ENCODE measurements at regions not wholly inside any gene's neighbourhood (a gene's known extent, or its start where the extent isn't known, plus 50 kb on each side); places are given as distances from the start of the nearest gene placed in this dataset.
"Not testable (repeated sequence)": the region's sequence is repeated elsewhere in the genome, so short reads cannot be mapped to it uniquely, and the experiment has no call there.

DNA sequence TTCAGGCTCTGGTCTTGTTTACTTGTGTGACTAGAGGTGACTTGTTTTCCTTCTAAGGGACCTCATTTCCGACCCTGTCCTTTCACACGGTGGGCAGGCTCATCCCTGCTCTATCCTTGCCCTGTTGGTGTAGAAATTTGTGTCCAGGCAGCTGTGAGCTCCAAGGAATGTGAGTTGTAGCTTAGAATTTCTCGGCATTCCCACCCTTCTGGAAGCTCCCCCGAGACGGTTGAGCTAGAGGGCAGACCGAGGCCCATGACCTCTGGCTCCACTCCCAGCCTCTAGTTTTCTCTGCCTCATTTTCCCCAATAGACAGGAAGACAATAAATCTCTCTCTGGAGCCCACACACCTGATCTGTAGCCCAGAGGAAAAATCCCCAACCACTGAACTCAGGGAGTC lies 100.9 kb downstream of the NAV1 start:
- DNase-seq = no peak

DNA sequence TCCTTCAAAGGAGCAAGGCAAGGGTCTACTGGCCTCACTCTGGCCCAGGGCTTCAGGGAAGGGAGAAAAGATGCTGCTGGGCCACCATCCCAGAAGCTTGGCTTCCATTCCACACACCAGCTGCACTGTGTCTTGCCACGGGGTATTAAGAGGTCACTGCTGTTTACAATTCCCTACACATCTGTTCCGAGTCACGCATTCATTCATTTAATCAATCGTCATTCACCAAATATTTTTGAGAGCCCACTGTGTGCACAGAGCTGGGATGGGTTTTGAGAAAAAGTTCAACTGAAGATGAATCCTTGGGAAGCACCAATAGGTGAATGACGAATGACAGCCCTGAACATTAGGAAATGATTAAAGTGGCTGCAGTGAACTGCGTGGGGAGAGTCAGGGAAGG lies 101.7 kb downstream of the NAV1 start:
- DNase-seq = no peak

DNA sequence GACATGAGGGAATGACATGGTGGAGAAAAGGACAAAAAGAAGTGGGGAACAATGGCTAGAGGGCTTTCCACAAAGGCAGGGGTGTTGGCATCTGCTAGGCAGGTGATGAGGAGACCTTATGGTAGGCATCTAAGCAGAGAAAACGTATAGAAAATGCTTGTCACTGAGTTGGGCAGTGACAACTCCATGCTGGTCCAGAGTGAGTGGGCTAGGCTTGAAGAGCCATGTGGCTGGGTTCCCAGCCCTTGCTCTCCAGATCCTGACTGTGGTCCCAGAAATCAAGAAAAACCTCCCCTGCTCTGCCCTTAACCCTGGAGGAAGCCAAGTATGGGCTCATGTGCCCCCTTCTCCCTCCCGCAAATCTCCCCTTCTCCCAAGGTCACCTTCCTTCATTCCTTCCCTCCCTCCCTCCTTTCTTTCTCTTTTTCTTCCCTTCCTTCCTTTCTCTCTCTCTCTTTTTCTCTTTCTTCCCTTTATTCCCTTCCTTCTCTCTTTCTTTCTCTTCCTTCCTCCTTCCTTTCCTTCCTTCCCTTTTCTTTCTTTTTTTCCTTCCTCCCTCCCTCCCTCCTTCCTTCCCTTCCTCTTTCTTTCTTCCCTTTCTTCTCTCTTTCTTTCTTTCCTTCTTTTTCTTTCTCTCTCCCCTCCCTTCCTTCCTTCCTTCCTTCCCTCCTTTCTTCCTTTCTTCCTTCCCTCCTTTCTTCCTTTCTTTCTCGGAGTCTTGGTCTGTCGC lies 102.8 kb downstream of the NAV1 start:
- no peak for DNase-seq

- DNase-seq = no peak
Measured at GRCh38 chr1:201643835-201644104, 104.8 kb downstream of the NAV1 start.

DNA sequence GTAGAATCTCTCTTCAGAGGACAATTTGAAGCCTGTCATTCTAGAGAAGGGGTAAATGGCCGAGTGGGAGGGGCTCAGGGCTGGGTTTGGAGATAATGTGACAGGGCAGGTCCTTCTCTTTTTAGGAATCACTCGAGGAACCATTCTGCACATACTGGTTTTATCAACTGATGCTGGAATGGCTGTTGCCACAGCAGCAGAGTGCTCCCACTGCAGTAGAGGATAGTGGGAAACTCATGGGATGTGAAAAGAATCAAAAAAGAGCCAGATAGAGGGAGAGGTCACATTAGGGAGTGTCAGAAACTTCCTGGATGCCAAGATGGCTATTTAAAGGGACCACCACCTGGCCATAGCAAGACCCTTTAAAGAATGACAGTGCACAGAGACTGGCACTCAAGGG lies 105.3 kb downstream of the NAV1 start:
- DNase-seq = no peak

DNA sequence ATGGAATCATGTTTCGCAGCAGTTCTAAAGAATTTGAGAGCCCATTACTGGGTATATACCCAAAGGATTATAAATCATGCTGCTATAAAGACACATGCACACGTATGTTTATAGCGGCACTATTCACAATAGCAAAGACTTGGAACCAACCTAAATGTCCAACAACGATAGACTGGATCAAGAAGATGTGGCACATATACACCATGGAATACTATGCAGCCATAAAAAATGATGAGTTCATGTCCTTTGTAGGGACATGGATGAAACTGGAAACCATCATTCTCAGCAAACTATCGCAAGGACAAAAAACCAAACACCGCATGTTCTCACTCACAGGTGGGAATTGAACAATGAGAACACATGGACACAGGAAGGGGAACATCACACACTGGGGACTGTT lies 106.1 kb downstream of the NAV1 start:
- DNase-seq = not testable (repeated sequence)

- no peak for DNase-seq
Measured at GRCh38 chr1:201645956-201646355, 107.0 kb downstream of the NAV1 start.

DNA sequence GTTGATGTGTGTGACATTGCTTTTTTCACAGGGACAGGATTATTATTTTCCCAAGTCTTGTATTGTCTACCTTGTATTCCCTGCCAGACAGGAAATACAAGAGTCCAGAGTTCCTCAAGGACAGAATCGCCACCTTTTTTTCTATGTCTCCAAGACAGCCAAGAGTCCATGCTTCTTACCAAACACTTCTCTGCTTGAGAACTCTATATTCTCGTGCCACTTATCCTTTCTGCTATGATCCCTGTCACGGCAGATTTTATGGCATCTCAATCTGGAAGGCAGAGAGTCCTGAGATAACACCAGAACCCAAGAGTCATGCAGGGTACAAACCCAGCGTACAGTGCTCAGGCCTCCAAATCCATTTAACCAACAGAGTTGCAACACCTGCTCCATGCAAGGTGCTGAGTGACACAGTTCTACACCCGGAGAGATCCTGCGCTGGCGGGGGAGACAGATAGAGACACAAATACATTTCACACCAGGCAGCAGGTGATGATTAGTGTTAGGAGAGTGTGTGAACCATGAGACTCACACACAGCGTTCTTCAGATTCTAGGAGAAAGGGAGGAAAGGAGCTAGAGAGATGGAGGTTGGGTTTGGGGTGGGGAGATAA lies 107.6 kb downstream of the NAV1 start:
- no peak for DNase-seq

- no peak for DNase-seq
Measured at GRCh38 chr1:201647094-201647493, 108.2 kb downstream of the NAV1 start.

GRCh38 chr1:201647722-201648065 lies 108.8 kb downstream of the NAV1 start:
- DNase-seq = no peak

DNA sequence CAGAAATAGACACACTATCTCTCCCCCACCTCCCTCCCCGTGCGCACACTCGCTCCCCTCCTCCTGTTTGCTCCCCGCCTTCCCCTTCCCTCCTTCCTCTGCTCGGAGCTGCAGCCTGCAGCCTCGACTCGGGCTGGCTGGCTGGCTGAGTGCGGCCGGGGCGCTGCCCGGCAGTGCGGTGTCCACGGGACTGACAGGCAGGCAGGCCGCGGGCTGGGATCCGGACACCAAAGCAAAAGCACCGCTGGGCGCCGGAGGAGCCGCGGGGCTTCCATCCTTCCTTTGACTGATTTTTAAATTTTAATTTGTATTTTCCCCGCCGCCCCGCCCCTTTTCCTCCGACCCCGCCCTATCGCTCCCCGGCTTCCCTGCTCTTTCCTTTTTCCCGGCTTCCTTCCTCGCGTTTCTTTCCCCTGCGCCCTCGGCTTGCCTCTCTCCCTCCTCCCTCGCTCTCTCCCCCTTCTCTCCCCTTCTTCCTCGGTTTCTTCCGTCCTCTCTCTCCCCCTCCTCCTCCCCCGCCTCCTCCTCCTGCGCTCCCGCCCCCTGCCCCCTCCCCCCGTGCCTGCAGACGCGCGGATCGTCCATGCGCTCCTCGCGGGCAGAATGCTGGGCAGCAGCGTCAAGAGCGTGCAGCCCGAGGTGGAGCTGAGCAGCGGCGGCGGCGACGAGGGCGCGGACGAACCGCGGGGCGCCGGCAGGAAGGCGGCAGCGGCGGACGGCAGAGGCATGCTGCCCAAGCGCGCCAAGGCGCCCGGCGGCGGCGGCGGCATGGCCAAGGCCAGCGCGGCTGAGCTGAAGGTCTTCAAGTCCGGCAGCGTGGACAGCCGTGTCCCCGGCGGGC lies 109.4 kb downstream of the NAV1 start:
- DNase-seq = peak in 1 of 2 donors; percentile 29

GRCh38 chr1:201648907-201649721 lies 110.2 kb downstream of the NAV1 start:
- no peak for DNase-seq

DNA sequence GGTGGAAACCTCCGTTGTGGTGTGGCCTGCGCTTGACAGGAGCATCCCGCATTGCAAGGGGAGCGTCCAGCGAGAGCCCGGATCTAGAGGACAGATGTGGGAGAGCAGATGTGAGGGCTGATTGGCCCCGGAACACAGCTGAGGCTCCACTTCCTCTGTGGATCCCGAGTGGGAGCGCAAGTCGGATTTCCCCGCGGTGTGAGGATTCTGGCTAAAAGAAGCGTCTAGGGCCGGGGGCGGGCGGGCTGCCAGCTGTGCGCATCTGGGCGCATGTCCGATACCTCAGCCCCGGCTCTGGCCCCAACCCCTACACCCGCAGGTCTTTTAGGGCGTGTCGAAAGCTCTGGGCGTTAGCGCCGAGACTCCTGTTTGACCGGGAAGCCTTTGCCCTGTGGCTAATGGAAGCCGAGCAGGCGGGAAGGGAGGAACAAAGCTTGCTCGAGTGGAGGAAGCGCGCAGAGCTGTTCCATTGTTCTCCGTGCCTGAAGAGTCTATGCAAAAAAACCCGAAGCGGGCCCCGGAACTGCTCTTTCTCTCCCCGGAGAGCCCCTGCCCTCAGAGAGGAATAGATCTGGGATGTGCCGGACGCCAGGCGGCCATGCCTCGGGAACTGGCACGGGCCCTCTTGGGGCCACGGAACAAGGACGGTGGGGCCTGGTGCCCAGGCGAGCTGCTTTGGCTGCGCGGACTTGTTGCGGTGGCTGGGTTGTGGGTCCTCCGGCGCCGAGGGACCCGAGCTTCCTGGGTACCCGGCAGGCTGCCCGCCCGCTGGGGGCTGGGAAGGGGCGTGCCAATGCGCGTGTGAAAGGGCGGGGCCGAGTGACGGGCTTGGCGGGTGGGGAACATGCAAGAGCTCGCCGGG lies 111.1 kb downstream of the NAV1 start:
- peak in 1 of 2 donors; percentile 20 for DNase-seq

DNA sequence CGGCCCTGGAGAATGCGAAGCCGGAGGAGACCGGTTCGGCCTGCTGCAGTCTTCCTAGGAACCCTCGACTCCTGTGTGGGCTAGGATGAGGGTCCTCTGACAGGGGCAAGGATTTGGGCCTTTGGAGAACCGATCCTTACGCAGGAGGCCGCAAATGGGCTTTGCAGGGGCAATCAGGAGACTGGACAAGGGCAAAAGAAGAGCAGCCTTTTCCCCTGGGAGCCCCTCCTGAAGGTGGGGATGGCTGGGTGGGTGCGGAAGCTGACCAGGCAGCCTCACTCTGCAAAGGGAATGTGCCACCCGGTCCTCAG lies 111.7 kb downstream of the NAV1 start:
- no peak for DNase-seq

- DNase-seq = no peak
Measured at GRCh38 chr1:201652181-201652580, 113.3 kb downstream of the NAV1 start.

GRCh38 chr1:201653233-201653632 lies 114.3 kb downstream of the NAV1 start:
- no peak for DNase-seq

GRCh38 chr1:201653883-201654282 lies 115.0 kb downstream of the NAV1 start:
- no peak for DNase-seq

DNA sequence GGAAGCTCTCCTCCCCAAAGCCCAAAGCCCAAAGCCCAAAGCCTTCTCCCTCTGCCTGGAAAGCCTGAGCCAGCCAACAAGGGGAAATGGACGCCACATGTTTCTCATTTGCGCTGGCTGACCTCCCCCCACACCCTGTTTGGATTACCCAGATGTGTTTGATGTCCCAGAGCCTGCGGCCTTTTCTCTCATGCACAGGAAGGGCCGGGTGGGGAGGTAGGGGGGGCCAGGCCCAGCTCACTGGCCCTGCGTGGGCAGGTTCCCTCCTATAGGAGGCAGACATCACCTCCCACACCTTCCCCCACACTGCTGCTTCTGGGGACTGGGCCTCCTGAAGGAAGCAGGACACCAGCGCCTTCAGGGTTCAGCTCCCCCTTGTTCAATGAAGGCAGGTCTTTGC lies 116.3 kb downstream of the NAV1 start:
- DNase-seq = no peak

DNA sequence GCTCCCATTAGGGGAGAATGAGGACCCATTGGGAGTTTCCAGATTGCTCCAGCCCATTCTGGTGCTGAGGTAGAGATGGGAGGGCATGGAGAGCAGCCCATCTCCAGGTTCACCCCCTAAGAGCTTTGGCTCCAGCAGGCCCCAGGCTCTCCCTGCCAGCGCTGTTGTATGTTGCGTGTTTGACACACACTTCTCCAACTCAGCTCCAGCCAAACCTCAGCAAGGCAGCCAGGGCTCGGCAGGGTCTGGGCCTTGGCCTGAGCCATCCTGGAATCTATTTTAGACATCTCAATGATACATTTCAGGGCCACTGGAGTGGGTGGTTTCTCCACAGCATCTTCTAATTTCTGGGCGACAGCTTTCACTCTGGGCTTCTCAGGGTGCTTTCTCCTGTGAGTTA lies 117.0 kb downstream of the NAV1 start:
- no peak for DNase-seq

- DNase-seq = no peak
Measured at GRCh38 chr1:201656311-201657032, 117.5 kb downstream of the NAV1 start.

- no peak for DNase-seq
Measured at GRCh38 chr1:201659572-201659971, 120.6 kb downstream of the NAV1 start.

Measured in stimulated activated CD4-positive, alpha-beta T cell treated with anti-CD3 and anti-CD28 coated beads, Interleukin-2, amount 100 ng/mL, for 24 hours (primary cell).